ENCODE measurements at regions not wholly inside any gene's neighbourhood (a gene's known extent, or its start where the extent isn't known, plus 50 kb on each side); places are given as distances from the start of the nearest gene placed in this dataset.
A peak's percentile ranks its signal among the peaks of the same experiment; 100 is the strongest.

DNA sequence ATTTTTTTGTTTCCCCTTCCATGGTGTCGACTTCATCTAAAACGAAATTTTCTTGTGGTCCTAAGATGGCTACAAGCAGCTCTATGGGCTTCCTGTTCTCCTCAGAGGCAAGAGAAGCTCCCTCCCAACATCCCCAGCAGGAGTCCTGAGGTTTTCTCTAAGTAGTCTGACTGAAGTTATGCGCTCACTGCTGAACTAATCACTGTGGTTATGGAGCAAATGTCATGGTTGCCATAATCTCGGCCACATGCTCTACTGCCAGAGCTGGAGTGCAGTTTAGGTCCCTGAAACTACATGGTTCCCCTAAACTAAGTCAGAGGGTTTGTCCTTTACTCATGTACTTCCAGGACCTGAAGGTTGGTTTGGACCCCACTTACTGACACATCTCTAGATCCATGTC is 68.0 kb upstream of the MAMDC2 start:
- H2BK5ac ChIP-seq (ENCODE audit: low read depth, low read length, poor library complexity, severe bottlenecking), result peak overlapping the region; percentile 96
- H3K36me3 ChIP-seq (ENCODE audit: control insufficient read depth in 1 of 2, insufficient read depth in 2 of 2, low read depth in 1 of 2, low read length in 2 of 2), result no peaks in the 10 kb centered on the region
- peak overlapping the region; percentile 27 for H2AK5ac ChIP-seq (ENCODE audit: low read length, severe bottlenecking)
- H2BK120ac ChIP-seq (ENCODE audit: low read depth, low read length), result no peak overlapping the region
- peak overlapping the region; percentile 9 for H4K8ac ChIP-seq (ENCODE audit: low read length)
- H2BK15ac ChIP-seq (ENCODE audit: low read depth, poor library complexity, severe bottlenecking), result no peak overlapping the region
- H3K4me2 ChIP-seq (ENCODE audit: low read length, poor library complexity, severe bottlenecking), result no peak overlapping the region
- no peaks in the 10 kb centered on the region for H3K79me1 ChIP-seq (replicated peaks; ENCODE audit: low read length, poor library complexity, severe bottlenecking)
- WGBS, result 92% methylated on average over 4 of the region's 4 CpGs
- no peaks in the 10 kb centered on the region for H3K27me3 ChIP-seq (ENCODE audit: control insufficient read depth in 1 of 2, insufficient read depth in 1 of 2, low read length in 2 of 2)
- H3K9ac ChIP-seq (ENCODE audit: low read length), result peak overlapping the region; percentile 49
- peak overlapping the region; percentile 56 to 90 for H2BK12ac ChIP-seq (ENCODE audit: low read length in 2 of 2)
- H2AFZ ChIP-seq (ENCODE audit: low read depth, low read length), result no peak overlapping the region
- H3K23ac ChIP-seq (ENCODE audit: low read length in 2 of 2), result no peak overlapping the region
- peak overlapping the region; percentile 65 to 78 for H3K18ac ChIP-seq (ENCODE audit: low read depth in 1 of 2, low read length in 2 of 2)
- H3K9me3 ChIP-seq (ENCODE audit: control insufficient read depth, low read length), result no peaks in the 10 kb centered on the region
- no peak for DNase-seq
- H3K4me1 ChIP-seq (ENCODE audit: control insufficient read depth, insufficient read depth, low read depth, low read length), result peaks cover 7% of the 10 kb centered on the region
- peak overlapping the region; percentile 61 for H3K4ac ChIP-seq (ENCODE audit: low read depth in 1 of 2, low read length in 2 of 2)
- peak overlapping the region; percentile 99 for H3K27ac ChIP-seq (ENCODE audit: low read length, poor library complexity, severe bottlenecking)
- peak overlapping the region; percentile 66 for H4K91ac ChIP-seq (ENCODE audit: low read length)
- H3K4me3 ChIP-seq (ENCODE audit: insufficient read depth in 1 of 2, low read depth in 1 of 2, low read length in 2 of 2), result no peak overlapping the region
- no peak overlapping the region for H3K14ac ChIP-seq (ENCODE audit: low read length in 2 of 2)

DNA sequence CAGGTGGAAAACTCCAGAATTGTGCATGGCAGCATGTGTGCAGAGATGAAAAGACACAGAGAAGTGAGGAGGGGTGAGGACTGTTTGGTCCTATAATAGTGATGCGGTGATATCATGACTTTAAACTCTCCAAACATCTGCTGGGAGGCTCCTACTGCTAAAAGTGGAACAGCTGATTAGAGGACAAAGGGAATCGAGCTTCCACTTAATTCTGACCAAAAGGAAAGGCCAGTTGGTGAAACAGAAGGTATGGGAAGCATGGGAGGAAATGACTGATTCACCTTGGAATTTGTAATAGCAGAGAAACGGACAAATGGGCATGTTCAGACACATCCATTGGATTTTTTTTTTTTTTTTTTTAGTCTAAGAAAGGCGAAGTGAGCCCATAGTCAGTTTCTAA is 67.5 kb upstream of the MAMDC2 start:
- H3K4me1 ChIP-seq (ENCODE audit: control insufficient read depth, insufficient read depth, low read depth, low read length), result peaks cover 7% of the 10 kb centered on the region
- no peaks in the 10 kb centered on the region for H3K36me3 ChIP-seq (ENCODE audit: control insufficient read depth in 1 of 2, insufficient read depth in 2 of 2, low read depth in 1 of 2, low read length in 2 of 2)
- no peak overlapping the region for H2BK120ac ChIP-seq (ENCODE audit: low read depth, low read length)
- H2AK5ac ChIP-seq (ENCODE audit: low read length, severe bottlenecking), result peak overlapping the region; percentile 27
- H3K14ac ChIP-seq (ENCODE audit: low read length in 2 of 2), result no peak overlapping the region
- H3K4ac ChIP-seq (ENCODE audit: low read depth in 1 of 2, low read length in 2 of 2), result peak overlapping the region; percentile 9 to 61
- H3K23ac ChIP-seq (ENCODE audit: low read length in 2 of 2), result no peak overlapping the region
- peak overlapping the region in 1 of 2 experiments; percentile 78 for H3K18ac ChIP-seq (ENCODE audit: low read depth in 1 of 2, low read length in 2 of 2)
- no peak overlapping the region for H3K4me3 ChIP-seq (ENCODE audit: insufficient read depth in 1 of 2, low read depth in 1 of 2, low read length in 2 of 2)
- peak overlapping the region; percentile 49 for H3K9ac ChIP-seq (ENCODE audit: low read length)
- no peak overlapping the region for H3K4me2 ChIP-seq (ENCODE audit: low read length, poor library complexity, severe bottlenecking)
- H2BK12ac ChIP-seq (ENCODE audit: low read length in 2 of 2), result no peak overlapping the region
- no peaks in the 10 kb centered on the region for H3K79me1 ChIP-seq (replicated peaks; ENCODE audit: low read length, poor library complexity, severe bottlenecking)
- H3K27ac ChIP-seq (ENCODE audit: low read length, poor library complexity, severe bottlenecking), result peak overlapping the region; percentile 99
- H4K8ac ChIP-seq (ENCODE audit: low read length), result no peak overlapping the region
- no peaks in the 10 kb centered on the region for H3K27me3 ChIP-seq (ENCODE audit: control insufficient read depth in 1 of 2, insufficient read depth in 1 of 2, low read length in 2 of 2)
- H4K91ac ChIP-seq (ENCODE audit: low read length), result no peak overlapping the region
- H3K9me3 ChIP-seq (ENCODE audit: control insufficient read depth, low read length), result no peaks in the 10 kb centered on the region
- H2AFZ ChIP-seq (ENCODE audit: low read depth, low read length), result no peak overlapping the region
- peak overlapping the region; percentile 96 for H2BK5ac ChIP-seq (ENCODE audit: low read depth, low read length, poor library complexity, severe bottlenecking)
- peak; percentile 76 for DNase-seq
- no peak overlapping the region for H2BK15ac ChIP-seq (ENCODE audit: low read depth, poor library complexity, severe bottlenecking)
- WGBS, result 2% methylated on average over 4 of the region's 4 CpGs

DNA sequence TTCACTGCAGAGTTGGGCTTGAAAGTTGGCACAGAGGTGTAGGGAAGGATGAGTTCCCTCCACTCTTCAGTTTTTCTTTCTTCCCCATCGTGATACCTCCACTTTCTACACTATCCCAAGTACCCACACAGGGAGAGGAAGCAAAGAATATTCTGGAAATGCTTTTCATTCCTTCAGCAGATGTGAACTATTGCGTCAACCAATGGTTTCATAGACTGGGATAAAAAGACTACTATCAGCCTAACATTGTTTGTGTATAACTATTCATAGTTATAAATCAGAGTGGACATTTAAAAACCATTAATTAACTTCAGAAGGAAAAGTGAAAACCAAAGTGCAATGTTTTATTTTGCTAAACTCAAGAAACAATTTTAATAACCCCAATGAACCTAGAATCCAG is 63.6 kb upstream of the MAMDC2 start:
- H3K4me3 ChIP-seq (ENCODE audit: insufficient read depth in 1 of 2, low read depth in 1 of 2, low read length in 2 of 2), result no peak overlapping the region
- no peaks in the 10 kb centered on the region for H3K36me3 ChIP-seq (ENCODE audit: control insufficient read depth in 1 of 2, insufficient read depth in 2 of 2, low read depth in 1 of 2, low read length in 2 of 2)
- peaks cover 5% of the 10 kb centered on the region for H3K4me1 ChIP-seq (ENCODE audit: control insufficient read depth, insufficient read depth, low read depth, low read length)
- H3K27me3 ChIP-seq (ENCODE audit: control insufficient read depth in 1 of 2, insufficient read depth in 1 of 2, low read length in 2 of 2), result no peaks in the 10 kb centered on the region
- no peak overlapping the region for H3K4me2 ChIP-seq (ENCODE audit: low read length, poor library complexity, severe bottlenecking)
- H3K79me1 ChIP-seq (replicated peaks; ENCODE audit: low read length, poor library complexity, severe bottlenecking), result no peaks in the 10 kb centered on the region
- H2BK120ac ChIP-seq (ENCODE audit: low read depth, low read length), result no peak overlapping the region
- no peak overlapping the region for H3K23ac ChIP-seq (ENCODE audit: low read length in 2 of 2)
- H2BK5ac ChIP-seq (ENCODE audit: low read depth, low read length, poor library complexity, severe bottlenecking), result no peak overlapping the region
- no peak overlapping the region for H3K27ac ChIP-seq (ENCODE audit: low read length, poor library complexity, severe bottlenecking)
- no CpG with 5 or more reads among the region's 2 CpGs for WGBS
- no peak overlapping the region for H2BK12ac ChIP-seq (ENCODE audit: low read length in 2 of 2)
- no peak overlapping the region for H2AK5ac ChIP-seq (ENCODE audit: low read length, severe bottlenecking)
- H4K8ac ChIP-seq (ENCODE audit: low read length), result no peak overlapping the region
- no peak overlapping the region for H3K18ac ChIP-seq (ENCODE audit: low read depth in 1 of 2, low read length in 2 of 2)
- no peaks in the 10 kb centered on the region for H3K9me3 ChIP-seq (ENCODE audit: control insufficient read depth, low read length)
- H2BK15ac ChIP-seq (ENCODE audit: low read depth, poor library complexity, severe bottlenecking), result no peak overlapping the region
- no peak for DNase-seq
- no peak overlapping the region for H2AFZ ChIP-seq (ENCODE audit: low read depth, low read length)
- no peak overlapping the region for H3K4ac ChIP-seq (ENCODE audit: low read depth in 1 of 2, low read length in 2 of 2)
- H3K9ac ChIP-seq (ENCODE audit: low read length), result no peak overlapping the region
- no peak overlapping the region for H4K91ac ChIP-seq (ENCODE audit: low read length)
- no peak overlapping the region for H3K14ac ChIP-seq (ENCODE audit: low read length in 2 of 2)

DNA sequence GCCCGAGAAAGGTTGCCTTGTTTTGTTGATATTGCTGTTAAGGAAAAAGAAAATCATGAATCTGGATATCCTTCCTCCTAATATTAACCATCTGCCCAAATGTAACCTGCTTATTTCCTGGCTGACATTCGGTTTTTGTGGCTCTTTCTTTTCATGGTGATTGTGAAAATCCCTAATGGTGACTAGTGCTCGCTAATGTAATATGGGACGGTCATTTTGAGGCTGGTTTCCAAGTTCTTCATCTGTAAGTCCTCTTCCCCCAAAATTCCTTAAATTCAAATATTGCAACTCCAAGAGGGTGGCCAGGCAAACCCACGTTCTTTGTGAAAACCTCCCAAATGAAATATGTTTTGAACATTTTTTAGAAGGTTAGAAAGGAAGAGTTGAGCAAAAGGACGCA is 63.1 kb upstream of the MAMDC2 start:
- H2BK120ac ChIP-seq (ENCODE audit: low read depth, low read length), result no peak overlapping the region
- no peak overlapping the region for H4K91ac ChIP-seq (ENCODE audit: low read length)
- no peaks in the 10 kb centered on the region for H3K9me3 ChIP-seq (ENCODE audit: control insufficient read depth, low read length)
- WGBS, result 97% methylated on average over 5 of the region's 6 CpGs
- H3K27ac ChIP-seq (ENCODE audit: low read length, poor library complexity, severe bottlenecking), result no peak overlapping the region
- no peak overlapping the region for H2BK15ac ChIP-seq (ENCODE audit: low read depth, poor library complexity, severe bottlenecking)
- H3K27me3 ChIP-seq (ENCODE audit: control insufficient read depth in 1 of 2, insufficient read depth in 1 of 2, low read length in 2 of 2), result no peaks in the 10 kb centered on the region
- no peak for DNase-seq
- H3K23ac ChIP-seq (ENCODE audit: low read length in 2 of 2), result no peak overlapping the region
- H3K36me3 ChIP-seq (ENCODE audit: control insufficient read depth in 1 of 2, insufficient read depth in 2 of 2, low read depth in 1 of 2, low read length in 2 of 2), result no peaks in the 10 kb centered on the region
- no peak overlapping the region for H3K4me3 ChIP-seq (ENCODE audit: insufficient read depth in 1 of 2, low read depth in 1 of 2, low read length in 2 of 2)
- H3K79me1 ChIP-seq (replicated peaks; ENCODE audit: low read length, poor library complexity, severe bottlenecking), result no peaks in the 10 kb centered on the region
- no peak overlapping the region for H4K8ac ChIP-seq (ENCODE audit: low read length)
- no peak overlapping the region for H3K14ac ChIP-seq (ENCODE audit: low read length in 2 of 2)
- no peak overlapping the region for H3K9ac ChIP-seq (ENCODE audit: low read length)
- no peak overlapping the region for H2BK12ac ChIP-seq (ENCODE audit: low read length in 2 of 2)
- no peak overlapping the region for H2BK5ac ChIP-seq (ENCODE audit: low read depth, low read length, poor library complexity, severe bottlenecking)
- H3K4me2 ChIP-seq (ENCODE audit: low read length, poor library complexity, severe bottlenecking), result no peak overlapping the region
- no peak overlapping the region for H3K18ac ChIP-seq (ENCODE audit: low read depth in 1 of 2, low read length in 2 of 2)
- H2AK5ac ChIP-seq (ENCODE audit: low read length, severe bottlenecking), result peak overlapping the region; percentile 2
- no peak overlapping the region for H3K4ac ChIP-seq (ENCODE audit: low read depth in 1 of 2, low read length in 2 of 2)
- H3K4me1 ChIP-seq (ENCODE audit: control insufficient read depth, insufficient read depth, low read depth, low read length), result peaks cover 5% of the 10 kb centered on the region
- H2AFZ ChIP-seq (ENCODE audit: low read depth, low read length), result no peak overlapping the region
